ENCODE measurements at regions not wholly inside any gene's neighbourhood (a gene's known extent, or its start where the extent isn't known, plus 50 kb on each side); places are given as distances from the start of the nearest gene placed in this dataset.
A peak's percentile ranks its signal among the peaks of the same experiment; 100 is the strongest.

- DNase-seq: no peak
- in situ Hi-C loops (cut with MboI; ENCODE audit: low pct_unique_long_range_greater_than_20kb, low sequenced_read_pairs): no loop called here
Observed at GRCh38 chr18:39635966-39636365, 2070.4 kb upstream of the CELF4 start.

- in situ Hi-C loops (cut with MboI; ENCODE audit: low pct_unique_long_range_greater_than_20kb, low sequenced_read_pairs): no loop called here
- no peak for DNase-seq
Observed at GRCh38 chr18:39635192-39635591, 2069.6 kb upstream of the CELF4 start.

GRCh38 chr18:39627936-39628335 lies 2062.3 kb upstream of the CELF4 start:
- in situ Hi-C loops (cut with MboI; ENCODE audit: low pct_unique_long_range_greater_than_20kb, low sequenced_read_pairs): no loop called here
- no peak for DNase-seq

GRCh38 chr18:39624961-39625360 lies 2059.4 kb upstream of the CELF4 start:
- in situ Hi-C loops (cut with MboI; ENCODE audit: low pct_unique_long_range_greater_than_20kb, low sequenced_read_pairs): no loop called here
- DNase-seq: no peak

GRCh38 chr18:39622431-39622830 lies 2056.8 kb upstream of the CELF4 start:
- DNase-seq: no peak
- in situ Hi-C loops (cut with MboI; ENCODE audit: low pct_unique_long_range_greater_than_20kb, low sequenced_read_pairs): no loop called here

- no peak for DNase-seq
- in situ Hi-C loops (cut with MboI; ENCODE audit: low pct_unique_long_range_greater_than_20kb, low sequenced_read_pairs): no loop called here
Observed at GRCh38 chr18:39620551-39621168, 2055.1 kb upstream of the CELF4 start.

GRCh38 chr18:39618265-39619003 lies 2052.8 kb upstream of the CELF4 start:
- in situ Hi-C loops (cut with MboI; ENCODE audit: low pct_unique_long_range_greater_than_20kb, low sequenced_read_pairs): no loop called here

GRCh38 chr18:39611381-39612100 lies 2045.9 kb upstream of the CELF4 start:
- no peak for DNase-seq
- in situ Hi-C loops (cut with MboI; ENCODE audit: low pct_unique_long_range_greater_than_20kb, low sequenced_read_pairs): no loop called here

More at GRCh38 chr18:39618265-39619003, 2052.8 kb upstream of the CELF4 start:
- DNase-seq: no peak

- in situ Hi-C loops (cut with MboI; ENCODE audit: low pct_unique_long_range_greater_than_20kb, low sequenced_read_pairs): no loop called here
- DNase-seq: no peak
Observed at GRCh38 chr18:39607034-39607433, 2041.4 kb upstream of the CELF4 start.

- no peak for DNase-seq
- in situ Hi-C loops (cut with MboI; ENCODE audit: low pct_unique_long_range_greater_than_20kb, low sequenced_read_pairs): no loop called here
Observed at GRCh38 chr18:39604836-39605235, 2039.2 kb upstream of the CELF4 start.

GRCh38 chr18:39602131-39602530 lies 2036.5 kb upstream of the CELF4 start:
- in situ Hi-C loops (cut with MboI; ENCODE audit: low pct_unique_long_range_greater_than_20kb, low sequenced_read_pairs): no loop called here
- DNase-seq: no peak

GRCh38 chr18:39600894-39601293 lies 2035.3 kb upstream of the CELF4 start:
- in situ Hi-C loops (cut with MboI; ENCODE audit: low pct_unique_long_range_greater_than_20kb, low sequenced_read_pairs): no loop called here
- no peak for DNase-seq

- no peak for DNase-seq
- in situ Hi-C loops (cut with MboI; ENCODE audit: low pct_unique_long_range_greater_than_20kb, low sequenced_read_pairs): loop anchor here (25.0 kb wide), 1 partner anchor 88 kb away; no protein-coding TSS in a partner anchor
Observed at GRCh38 chr18:39599251-39599650, 2033.7 kb upstream of the CELF4 start.

- in situ Hi-C loops (cut with MboI; ENCODE audit: low pct_unique_long_range_greater_than_20kb, low sequenced_read_pairs): loop anchor here (25.0 kb wide), 1 partner anchor 90 kb away; no protein-coding TSS in a partner anchor
- peak; percentile 38 for DNase-seq
Observed at GRCh38 chr18:39596891-39597290, 2031.3 kb upstream of the CELF4 start.

- in situ Hi-C loops (cut with MboI; ENCODE audit: low pct_unique_long_range_greater_than_20kb, low sequenced_read_pairs): loop anchor here (25.0 kb wide), 1 partner anchor 91 kb away; no protein-coding TSS in a partner anchor
- no peak for DNase-seq
Observed at GRCh38 chr18:39596221-39596620, 2030.6 kb upstream of the CELF4 start.

GRCh38 chr18:39594206-39594605 lies 2028.6 kb upstream of the CELF4 start:
- in situ Hi-C loops (cut with MboI; ENCODE audit: low pct_unique_long_range_greater_than_20kb, low sequenced_read_pairs): loop anchor here (25.0 kb wide), 1 partner anchor 93 kb away; no protein-coding TSS in a partner anchor
- no peak for DNase-seq

GRCh38 chr18:39591649-39592048 lies 2026.1 kb upstream of the CELF4 start:
- in situ Hi-C loops (cut with MboI; ENCODE audit: low pct_unique_long_range_greater_than_20kb, low sequenced_read_pairs): loop anchor here (25.0 kb wide), 1 partner anchor 96 kb away; no protein-coding TSS in a partner anchor
- DNase-seq: no peak

- in situ Hi-C loops (cut with MboI; ENCODE audit: low pct_unique_long_range_greater_than_20kb, low sequenced_read_pairs): loop anchor here (25.0 kb wide), 1 partner anchor 98 kb away; no protein-coding TSS in a partner anchor
- no peak for DNase-seq
Observed at GRCh38 chr18:39589496-39589895, 2023.9 kb upstream of the CELF4 start.

- no peak for DNase-seq
- in situ Hi-C loops (cut with MboI; ENCODE audit: low pct_unique_long_range_greater_than_20kb, low sequenced_read_pairs): loop anchor here (25.0 kb wide), 1 partner anchor 100 kb away; no protein-coding TSS in a partner anchor
Observed at GRCh38 chr18:39587586-39587985, 2022.0 kb upstream of the CELF4 start.

GRCh38 chr18:39586741-39587140 lies 2021.1 kb upstream of the CELF4 start:
- in situ Hi-C loops (cut with MboI; ENCODE audit: low pct_unique_long_range_greater_than_20kb, low sequenced_read_pairs): loop anchor here (25.0 kb wide), 1 partner anchor 101 kb away; no protein-coding TSS in a partner anchor
- DNase-seq: no peak
